ENCODE measurements at regions not wholly inside any gene's neighbourhood (a gene's known extent, or its start where the extent isn't known, plus 50 kb on each side); places are given as distances from the start of the nearest gene placed in this dataset.
A peak's percentile ranks its signal among the peaks of the same experiment; 100 is the strongest.

GRCh38 chr12:42762395-42762925 lies 172.9 kb upstream of the PRICKLE1 start:
- peak; percentile 23 for TF ChIP-seq CTCF (IDR thresholded peaks at IDR 0.05; ENCODE audit: poor library complexity, severe bottlenecking)
- no peak for TF ChIP-seq EZH2 (IDR thresholded peaks at IDR 0.05; ENCODE audit: borderline replicate concordance, insufficient read depth, low read length, poor library complexity, severe bottlenecking)
